Neuronal stem cell (in vitro differentiated cells): ENCODE measurements at regions not wholly inside any gene's neighbourhood (a gene's known extent, or its start where the extent isn't known, plus 50 kb on each side); places are given as distances from the start of the nearest gene placed in this dataset.

ENCODE experiments used
- DNase-seq: peaks from one replicate; pipeline ENCODE4 v3.0.0-alpha.2; 2013; ENCODE audit warnings: low spot score
- H2AFZ ChIP-seq: one replicate; pipeline ENCODE4 v1.6.1; 2013; ENCODE audit warnings: mild to moderate bottlenecking, low read length, inconsistent platforms
- H2AK5ac ChIP-seq: 2 replicates; pipeline ENCODE4 v1.6.1; 2013; ENCODE audit warnings: low read depth, mild to moderate bottlenecking, inconsistent platforms, low read length, moderate library complexity, mixed read lengths
- H2BK120ac ChIP-seq: 2 replicates; pipeline ENCODE4 v1.6.1; 2013; ENCODE audit warnings: low read depth, mild to moderate bottlenecking, inconsistent platforms, low read length, moderate library complexity, mixed read lengths
- H2BK12ac ChIP-seq: one replicate; pipeline ENCODE4 v1.6.1; 2013; ENCODE audit warnings: low read length, inconsistent platforms
- H2BK15ac ChIP-seq: 2 replicates; pipeline ENCODE4 v1.6.1; 2013; ENCODE audit warnings: mild to moderate bottlenecking, low read length, inconsistent platforms, mixed read lengths
- H2BK5ac ChIP-seq: one replicate; pipeline ENCODE4 v1.6.1; 2013; ENCODE audit warnings: inconsistent platforms, mild to moderate bottlenecking, low read length, moderate library complexity
- H3K14ac ChIP-seq: one replicate; pipeline ENCODE4 v1.6.1; 2013; ENCODE audit warnings: low read length, inconsistent platforms
- H3K18ac ChIP-seq: 2 replicates; pipeline ENCODE4 v1.6.1; 2013; ENCODE audit warnings: low read length, inconsistent platforms
- H3K23ac ChIP-seq: 2 replicates; pipeline ENCODE4 v1.6.1; 2013; ENCODE audit warnings: low read depth, mild to moderate bottlenecking, mixed read lengths, low read length, inconsistent platforms; ENCODE audit not compliant: poor library complexity
- H3K27ac ChIP-seq: replicated peaks from 3 replicates; pipeline ENCODE4 v1.5.1; 2013; ENCODE audit warnings: low read length, inconsistent platforms
- H3K27me3 ChIP-seq, 3 experiments: 2 replicates each; pipeline ENCODE4 v1.6.1; 2013; ENCODE audit warnings: low read length in 3 of 3, mild to moderate bottlenecking in 2 of 3, inconsistent platforms in 1 of 3, low read depth in 1 of 3, mixed read lengths in 1 of 3, moderate library complexity in 1 of 3; ENCODE audit not compliant: control insufficient read depth in 3 of 3, insufficient read depth in 3 of 3
- H3K36me3 ChIP-seq, 2 donors: replicated peaks in 1 of 2; 2 replicates each; pipeline ENCODE4 v1.6.1; 2013; ENCODE audit warnings: low read length in 2 of 2; ENCODE audit not compliant: control insufficient read depth in 2 of 2, insufficient read depth in 2 of 2
- H3K4ac ChIP-seq: 2 replicates; pipeline ENCODE4 v1.6.1; 2013; ENCODE audit warnings: inconsistent platforms, mild to moderate bottlenecking, low read length, moderate library complexity
- H3K4me1 ChIP-seq, 2 donors: 1 replicate in 1 of 2; 2 replicates in 1 of 2; pipeline ENCODE4 v1.6.1; 2013; ENCODE audit warnings: low read length in 2 of 2, low read depth in 1 of 2; ENCODE audit not compliant: control insufficient read depth in 2 of 2, insufficient read depth in 1 of 2
- H3K4me2 ChIP-seq: one replicate; pipeline ENCODE4 v1.6.1; 2013; ENCODE audit warnings: mild to moderate bottlenecking, low read length, inconsistent platforms; ENCODE audit not compliant: insufficient read depth, poor library complexity, severe bottlenecking
- H3K4me3 ChIP-seq, 2 donors: 2 replicates each; pipeline ENCODE4 v1.5.1; 2013; ENCODE audit warnings: low read length in 2 of 2, mild to moderate bottlenecking in 2 of 2, inconsistent platforms in 1 of 2, moderate library complexity in 1 of 2
- H3K79me1 ChIP-seq: one replicate; pipeline ENCODE4 v1.6.1; 2013; ENCODE audit warnings: low read depth, mild to moderate bottlenecking, inconsistent platforms, low read length, moderate library complexity
- H3K9ac ChIP-seq: one replicate; pipeline ENCODE4 v1.6.1; 2013; ENCODE audit warnings: mild to moderate bottlenecking, low read depth, low read length, inconsistent platforms; ENCODE audit not compliant: poor library complexity
- H3K9me3 ChIP-seq, 2 donors: replicated peaks in 1 of 2; 2 replicates each; pipeline versions ENCODE3 to v1.6.1; 2013; ENCODE audit warnings: low read length in 2 of 2, mild to moderate bottlenecking in 2 of 2, inconsistent platforms in 1 of 2, low read depth in 1 of 2, mixed read lengths in 1 of 2, moderate library complexity in 1 of 2; ENCODE audit not compliant: control insufficient read depth in 2 of 2, insufficient read depth in 1 of 2
- H4K8ac ChIP-seq: one replicate; pipeline ENCODE4 v1.6.1; 2013; ENCODE audit warnings: low read depth, mild to moderate bottlenecking, inconsistent platforms, low read length, moderate library complexity
- H4K91ac ChIP-seq: one replicate; pipeline ENCODE4 v1.6.1; 2013; ENCODE audit warnings: low read length, low read depth, mild to moderate bottlenecking, inconsistent platforms; ENCODE audit not compliant: poor library complexity
- WGBS, 2 donors: extraction: QIAGEN DNeasy Blood & Tissue Kit; methylation state at CpG; one replicate each; pipeline ENCODE4 v1.1.7; 2013; ENCODE audit warnings: missing lambda C conversion rate in 2 of 2, mixed read lengths in 1 of 2; ENCODE audit not compliant: insufficient read length in 2 of 2, insufficient replicate concordance in 1 of 2; ENCODE audit errors: extremely low coverage in 2 of 2; 5-methylcytosine and 5-hydroxymethylcytosine counted together

GRCh38 chr19:31013384-31014020 lies 335.7 kb downstream of the TSHZ3 start:
- Histone ChIP-seq H2BK12ac (no peak overlapping the region), H4K91ac (no peak overlapping the region), H2BK120ac (no peak overlapping the region), H2AK5ac (no peak overlapping the region), H3K9me3 (no peaks in the 10 kb centered on the region), H3K23ac (no peak overlapping the region), H3K79me1 (no peaks in the 10 kb centered on the region), H3K14ac (no peak overlapping the region), H2BK5ac (no peak overlapping the region), H3K4ac (no peak overlapping the region), H3K36me3 (no peaks in the 10 kb centered on the region), H3K9ac (no peak overlapping the region), H2AFZ (no peak overlapping the region), H3K4me2 (no peak overlapping the region), H3K18ac (no peak overlapping the region), H2BK15ac (no peak overlapping the region), H4K8ac (no peak overlapping the region), H3K27me3 (no peaks in the 10 kb centered on the region), H3K4me3 (no peak overlapping the region), H3K27ac (no peak overlapping the region), H3K4me1 (no peaks in the 10 kb centered on the region)
- DNase-seq: no peak
- no CpG with 5 or more reads among the region's 5 CpGs for WGBS, 2 donors

DNA sequence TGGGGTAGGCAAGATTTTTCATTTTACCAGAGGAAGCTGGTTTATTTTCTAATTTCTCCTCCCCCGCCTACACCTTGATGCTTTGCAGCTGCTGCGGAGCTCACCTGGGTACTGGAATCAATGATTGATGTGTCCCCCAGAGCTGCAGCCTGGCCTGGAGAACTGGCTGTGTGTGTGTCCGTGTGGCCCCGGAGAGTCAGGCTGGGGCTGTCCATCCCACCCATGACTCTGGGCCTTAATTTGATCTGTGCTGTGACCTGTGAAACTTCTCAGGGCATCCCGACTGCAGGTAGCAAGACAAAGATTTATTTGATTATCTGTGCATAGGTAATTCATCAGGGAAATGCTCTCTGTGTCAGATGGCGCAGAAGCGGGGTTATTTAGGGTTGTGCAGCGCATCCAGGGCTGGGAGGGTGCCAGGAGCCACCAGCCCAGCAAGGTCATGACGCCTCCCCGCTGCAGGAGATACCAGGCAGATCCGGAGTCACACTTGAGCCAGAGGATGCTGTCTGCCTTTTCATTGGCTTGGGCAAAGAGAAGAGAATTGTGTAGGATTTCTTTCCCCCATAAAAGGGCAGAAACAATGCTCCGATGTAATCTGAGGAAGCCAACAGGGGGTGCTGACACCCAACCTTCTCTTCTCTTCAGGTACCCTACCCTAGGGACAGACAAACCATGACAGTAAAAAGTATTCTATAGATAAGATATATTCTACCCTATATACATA lies 346.6 kb downstream of the TSHZ3 start:
- Histone ChIP-seq H2BK12ac (no peak overlapping the region), H3K79me1 (no peaks in the 10 kb centered on the region), H3K9me3 (no peaks in the 10 kb centered on the region), H4K8ac (no peak overlapping the region), H3K4me1 (no peaks in the 10 kb centered on the region), H3K4me3 (no peak overlapping the region), H2BK15ac (no peak overlapping the region), H3K9ac (no peak overlapping the region), H4K91ac (no peak overlapping the region), H3K14ac (no peak overlapping the region), H3K23ac (no peak overlapping the region), H3K18ac (no peak overlapping the region), H2BK120ac (no peak overlapping the region), H3K27me3 (no peaks in the 10 kb centered on the region), H2AK5ac (no peak overlapping the region), H3K27ac (no peak overlapping the region), H3K4me2 (no peak overlapping the region), H3K4ac (no peak overlapping the region), H2BK5ac (no peak overlapping the region), H2AFZ (no peak overlapping the region), H3K36me3 (no peaks in the 10 kb centered on the region)
- DNase-seq: no peak
- no CpG with 5 or more reads among the region's 12 CpGs for WGBS, 2 donors

DNA sequence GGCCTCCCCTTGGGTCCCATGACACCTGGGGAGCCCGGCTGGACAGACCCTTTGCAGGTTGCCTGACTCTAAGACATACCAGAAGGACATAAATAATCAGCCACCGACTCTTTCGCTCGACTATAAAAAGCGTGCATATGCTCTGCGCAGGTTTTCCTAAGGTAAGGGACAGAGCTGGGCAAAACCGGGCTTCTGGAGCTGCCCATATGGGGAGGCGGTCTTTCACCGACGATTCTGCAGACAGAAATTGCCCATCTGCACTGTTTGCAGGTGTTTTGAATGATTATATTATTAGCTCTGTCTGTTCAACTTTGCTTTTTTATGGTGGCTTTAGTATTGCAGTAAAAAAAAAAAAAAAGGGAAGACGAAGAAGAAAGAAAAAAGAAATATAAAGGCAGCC lies 347.2 kb downstream of the TSHZ3 start:
- Histone ChIP-seq H3K4me2 (no peak overlapping the region), H3K79me1 (no peaks in the 10 kb centered on the region), H3K23ac (no peak overlapping the region), H2BK120ac (no peak overlapping the region), H4K8ac (no peak overlapping the region), H2BK12ac (no peak overlapping the region), H3K4ac (no peak overlapping the region), H4K91ac (no peak overlapping the region), H3K36me3 (no peaks in the 10 kb centered on the region), H3K27me3 (no peaks in the 10 kb centered on the region), H2AFZ (no peak overlapping the region), H3K4me1 (no peaks in the 10 kb centered on the region), H3K14ac (no peak overlapping the region), H3K9me3 (no peaks in the 10 kb centered on the region), H3K18ac (no peak overlapping the region), H2BK15ac (no peak overlapping the region), H2AK5ac (no peak overlapping the region), H2BK5ac (no peak overlapping the region), H3K27ac (no peak overlapping the region), H3K4me3 (no peak overlapping the region), H3K9ac (no peak overlapping the region)
- no CpG with 5 or more reads among the region's 11 CpGs for WGBS, 2 donors
- DNase-seq: no peak

GRCh38 chr19:31000913-31001312 lies 348.3 kb downstream of the TSHZ3 start:
- peaks cover 0 to 1% of the 10 kb centered on the region in 2 donors for H3K9me3 ChIP-seq

More at GRCh38 chr19:31000913-31001312, 348.3 kb downstream of the TSHZ3 start:
- Histone ChIP-seq H2BK12ac (no peak overlapping the region), H3K14ac (no peak overlapping the region), H3K4me3 (no peak overlapping the region), H3K27ac (no peak overlapping the region), H2AFZ (no peak overlapping the region), H2BK120ac (no peak overlapping the region), H3K4me2 (no peak overlapping the region), H3K9ac (no peak overlapping the region), H3K4ac (no peak overlapping the region), H4K8ac (no peak overlapping the region), H2AK5ac (no peak overlapping the region), H3K4me1 (no peaks in the 10 kb centered on the region), H4K91ac (no peak overlapping the region), H3K36me3 (no peaks in the 10 kb centered on the region), H3K18ac (peak overlapping the region; percentile 22), H3K23ac (no peak overlapping the region), H2BK15ac (no peak overlapping the region), H2BK5ac (no peak overlapping the region), H3K27me3 (no peaks in the 10 kb centered on the region), H3K79me1 (peaks cover 3% of the 10 kb centered on the region)
- no CpG with 5 or more reads among the region's 2 CpGs for WGBS, 2 donors
- no peak for DNase-seq
